HepG2 (cell line): ENCODE measurements at regions not wholly inside any gene's neighbourhood (a gene's known extent, or its start where the extent isn't known, plus 50 kb on each side); places are given as distances from the start of the nearest gene placed in this dataset.
A peak's percentile ranks its signal among the peaks of the same experiment; 100 is the strongest.

Experiments
- ATAC-seq: fragments of 200-7000 bp; cut with Tn5 transposase; 3 replicates; pipeline ENCODE4 v1.9.1; 2020; ENCODE audit warnings: mild to moderate bottlenecking, moderate library complexity
- BruUV-seq: library from RNA; stranded (reverse); fragments of 400-500 nt; replicated peaks from 2 replicates; lab custom pipeline; 2021; lab: Mats Ljungman, UMichigan
- CTCF ChIA-PET: fragments of 300-600 bp; formaldehyde crosslinking; extraction: SDS; loops from one replicate; lab custom pipeline; 2021; ENCODE audit warnings: low total read pairs, inconsistent platforms, low intra/inter-chr PET ratio; lab: Yijun Ruan, JAX
- POLR2A ChIA-PET: fragments of 350-600 bp; sonication (Branson Sonifier 250); formaldehyde crosslinking; loops from one replicate; lab custom pipeline; 2020; ENCODE audit warnings: antibody characterized with exemption, inconsistent platforms; lab: Yijun Ruan, JAX
- DNase-seq: peaks from one replicate; pipeline ENCODE4 v3.0.0-alpha.2; 2015; ENCODE audit warnings: low spot score
- FAIRE-seq: peaks from 3 replicates; lab custom pipeline; 2011; peaks lifted over from hg19 to GRCh38; lab: Jason Lieb, UNC
- H2AFZ ChIP-seq: one replicate; pipeline ENCODE4 v1.6.1; 2011; ENCODE audit warnings: low read length, inconsistent platforms
- H3K27ac ChIP-seq: fragments of 300-600 bp; 3 replicates; pipeline ENCODE4 v1.8.0; 2011; ENCODE audit warnings: mixed run types, mild to moderate bottlenecking, mixed read lengths, low read length, inconsistent platforms; ENCODE audit not compliant: insufficient read depth; ENCODE audit errors: extremely low read length
- H3K27me3 ChIP-seq, 2 experiments: fragments of 200-600 bp in 1 of 2; 2 replicates in 1 of 2; 3 replicates in 1 of 2; pipeline versions ENCODE4 v1.6.0 to v1.8.0; 2011; ENCODE audit warnings: low read length in 2 of 2, mild to moderate bottlenecking in 2 of 2, moderate library complexity in 2 of 2, inconsistent platforms in 1 of 2; ENCODE audit not compliant: insufficient read depth in 2 of 2, control insufficient read depth in 1 of 2
- H3K36me3 ChIP-seq, 2 experiments: fragments of 200-600 bp in 1 of 2; replicated peaks in 1 of 2; 2 replicates in 1 of 2; 3 replicates in 1 of 2; pipeline versions ENCODE4 v1.5.1 to v1.8.0; 2011; ENCODE audit warnings: low read length in 2 of 2, inconsistent platforms in 1 of 2; ENCODE audit not compliant: insufficient read depth in 2 of 2, control insufficient read depth in 1 of 2
- H3K4me1 ChIP-seq: 2 replicates; pipeline ENCODE4 v1.5.1; 2012; ENCODE audit warnings: low read length, inconsistent platforms; ENCODE audit not compliant: insufficient read depth
- H3K4me2 ChIP-seq: 2 replicates; pipeline ENCODE4 v1.6.0; 2011; ENCODE audit warnings: low read depth, low read length, inconsistent platforms
- H3K4me3 ChIP-seq, 3 experiments: fragments of 200-600 bp in 1 of 3; sonication (generic), shearing (Covaris generic) in 1 of 3; replicated peaks in 1 of 3; 2 replicates each; pipeline ENCODE4 v1.5.1; 2011 to 2016; ENCODE audit warnings: low read length in 3 of 3, inconsistent platforms in 2 of 3, low read depth in 2 of 3, mild to moderate bottlenecking in 2 of 3, control low read depth in 1 of 3, mixed read lengths in 1 of 3; ENCODE audit not compliant: insufficient read depth in 1 of 3
- H3K79me2 ChIP-seq: one replicate; pipeline ENCODE4 v1.6.1; 2011; ENCODE audit warnings: low read length, inconsistent platforms; ENCODE audit not compliant: insufficient read depth
- H3K9ac ChIP-seq: 2 replicates; pipeline ENCODE4 v1.6.0; 2011; ENCODE audit warnings: mild to moderate bottlenecking, low read depth, low read length, inconsistent platforms; ENCODE audit not compliant: insufficient read depth
- H3K9me3 ChIP-seq: 2 replicates; pipeline ENCODE4 v1.5.1; 2012; ENCODE audit warnings: mild to moderate bottlenecking, low read length
- H4K20me1 ChIP-seq: 2 replicates; pipeline ENCODE4 v1.6.0; 2011; ENCODE audit warnings: inconsistent platforms, mild to moderate bottlenecking, low read length, moderate library complexity; ENCODE audit not compliant: insufficient read depth
- ARNT ChIP-seq: fragments of 450-650 bp; IDR thresholded peaks from 2 replicates; pipeline ENCODE4 v1.6.1; 2017
- CBX1 ChIP-seq: IDR thresholded peaks from one replicate; pipeline ENCODE4 v1.6.1; 2016; ENCODE audit warnings: antibody characterized with exemption, low read depth
- ETV6 ChIP-seq: sonication (generic); formaldehyde crosslinking; conservative IDR thresholded peaks from 2 replicates; pipeline ENCODE4 v1.4.0; 2020; ENCODE audit warnings: missing genetic modification reagents
- JARID2 ChIP-seq: sonication (generic); formaldehyde crosslinking; IDR thresholded peaks from 2 replicates; pipeline ENCODE4 v1.8.1; 2023; ENCODE audit warnings: missing genetic modification reagents, inconsistent platforms; ENCODE audit not compliant: insufficient replicate concordance
- MAFK ChIP-seq, 2 experiments: IDR thresholded peaks in 1 of 2; conservative IDR thresholded peaks in 1 of 2; 2 replicates each; pipeline ENCODE4 v1.6.1; 2011; ENCODE audit warnings: improper control_type of control experiment in 2 of 2, low read length in 2 of 2
- NFYB ChIP-seq: sonication (generic); formaldehyde crosslinking; IDR thresholded peaks from 2 replicates; pipeline ENCODE4 v1.4.0; 2020; ENCODE audit warnings: missing genetic modification reagents
- NFYC ChIP-seq: IDR thresholded peaks from 2 replicates; pipeline ENCODE4 v1.6.1; 2016; ENCODE audit warnings: missing genetic modification reagents, missing compliant biosample characterization
- ZBTB26 ChIP-seq: IDR thresholded peaks from 2 replicates; pipeline ENCODE4 v1.6.1; 2016; ENCODE audit warnings: missing compliant biosample characterization, missing genetic modification reagents, borderline replicate concordance
- ZBTB43 ChIP-seq: sonication (generic); formaldehyde crosslinking; conservative IDR thresholded peaks from 2 replicates; pipeline ENCODE4 v1.4.0; 2020; ENCODE audit warnings: missing genetic modification reagents
- ZNF713 ChIP-seq: sonication (generic); formaldehyde crosslinking; IDR thresholded peaks from 2 replicates; pipeline ENCODE4 v1.4.0; 2020; ENCODE audit warnings: mild to moderate bottlenecking, missing genetic modification reagents
- ZNF883 ChIP-seq: sonication (generic); formaldehyde crosslinking; IDR thresholded peaks from 2 replicates; pipeline ENCODE4 v1.5.1; 2020; ENCODE audit warnings: mild to moderate bottlenecking, missing genetic modification reagents; ENCODE audit errors: not compliant biosample characterization
- WGBS: methylation state at CpG from one replicate; pipeline ENCODE4 v1.1.6; 2017; ENCODE audit warnings: low lambda C conversion rate; 5-methylcytosine and 5-hydroxymethylcytosine counted together
- in situ Hi-C: cut with HindIII; loops from 2 replicates; pipeline ENCODE4 v1.10.0; 2017; ENCODE audit warnings: low pct_unique_long_range_greater_than_20kb; ENCODE audit not compliant: extremely low pct_ligation_motif_present
- intact Hi-C: fragments of 100-400 bp; cut with micrococcal nuclease; formaldehyde crosslinking; loops from one replicate; pipeline ENCODE4 v1.10.0; 2022; ENCODE audit not compliant: unreplicated experiment

GRCh38 chr10:33815776-33816175 is 481.3 kb upstream of the NRP1 start:
- Histone ChIP-seq H3K27me3 (no peaks in the 10 kb centered on the region), H3K79me2 (no peaks in the 10 kb centered on the region), H3K9ac (no peak overlapping the region), H3K27ac (no peak overlapping the region), H2AFZ (no peak overlapping the region), H3K4me1 (peaks cover 8% of the 10 kb centered on the region; the same call in 1 of the 2 replicates), H3K9me3 (no peaks in the 10 kb centered on the region), H3K4me3 (no peak overlapping the region), H3K4me2 (no peak overlapping the region; the same call in 1 of the 2 replicates), H4K20me1 (no peaks in the 10 kb centered on the region), H3K36me3 (no peaks in the 10 kb centered on the region)
- POLR2A ChIA-PET, result no interaction called here
- intact Hi-C loops, result no loop called here
- in situ Hi-C loops, result no loop called here
- 38% methylated on average over 4 of the region's 4 CpGs for WGBS
- BruUV-seq, result no TSS peak
- ATAC-seq (no peak), DNase-seq (no peak), FAIRE-seq (no peak)
- CTCF ChIA-PET, result no interaction called here
- TF ChIP-seq CBX1 (no peak), ZNF883 (CRISPR knock-in tag) (no peak), JARID2 (CRISPR knock-in tag) (no peak), NFYB (CRISPR knock-in tag) (peak; percentile 53; the same call in 1 of the 2 replicates), NFYC (CRISPR knock-in tag) (peak; percentile 69), MAFK (conservative IDR thresholded peaks at IDR 0.05 in 1 of 2, IDR thresholded peaks at IDR 0.05 in 1 of 2; ENCODE audit: low read length in 2 of 2) (no peak), ZBTB43 (CRISPR knock-in tag) (no peak), ZNF713 (CRISPR knock-in tag) (no peak), ARNT (no peak), ZBTB26 (CRISPR knock-in tag) (no peak), ETV6 (CRISPR knock-in tag) (no peak)
